Osteoblast (primary cell): ENCODE measurements at regions not wholly inside any gene's neighbourhood (a gene's known extent, or its start where the extent isn't known, plus 50 kb on each side); places are given as distances from the start of the nearest gene placed in this dataset.

Experiments used
- DNase-seq: peaks from one replicate; pipeline ENCODE4 v3.0.0; 2011; ENCODE audit warnings: low spot score, mixed read lengths; ENCODE audit not compliant: insufficient read length; ENCODE audit errors: missing footprints
- H2AFZ ChIP-seq: 2 replicates; pipeline ENCODE4 v1.6.0; 2011; ENCODE audit warnings: mild to moderate bottlenecking, low read length
- H3K27ac ChIP-seq: 2 replicates; pipeline ENCODE4 v1.5.1; 2011; ENCODE audit warnings: mild to moderate bottlenecking, low read depth, low read length, moderate library complexity
- H3K27me3 ChIP-seq: 2 replicates; pipeline ENCODE4 v1.6.0; 2012; ENCODE audit warnings: mild to moderate bottlenecking, control low read depth, inconsistent platforms, low read length, moderate library complexity; ENCODE audit not compliant: insufficient read depth
- H3K36me3 ChIP-seq: 2 replicates; pipeline ENCODE4 v1.5.1; 2011; ENCODE audit warnings: mild to moderate bottlenecking, low read length, control low read depth, moderate library complexity; ENCODE audit not compliant: insufficient read depth
- H3K4me1 ChIP-seq: 2 replicates; pipeline ENCODE4 v1.5.1; 2011; ENCODE audit warnings: mild to moderate bottlenecking, low read length, control low read depth, moderate library complexity; ENCODE audit not compliant: insufficient read depth
- H3K4me2 ChIP-seq: 2 replicates; pipeline ENCODE4 v1.6.0; 2011; ENCODE audit warnings: mild to moderate bottlenecking, low read length; ENCODE audit not compliant: insufficient read depth
- H3K4me3 ChIP-seq: fragments of 200-600 bp; sonication (generic); 3 replicates; pipeline ENCODE4 v1.5.1; 2012; ENCODE audit warnings: mild to moderate bottlenecking, low read length, inconsistent platforms; ENCODE audit not compliant: insufficient read depth
- H3K79me2 ChIP-seq: 2 replicates; pipeline ENCODE4 v1.6.0; 2012; ENCODE audit warnings: mild to moderate bottlenecking, low read length, control low read depth, inconsistent platforms; ENCODE audit not compliant: insufficient read depth
- H3K9me3 ChIP-seq: 2 replicates; pipeline ENCODE4 v1.5.1; 2011; ENCODE audit warnings: low read depth, low read length, control low read depth
- H4K20me1 ChIP-seq: 2 replicates; pipeline ENCODE4 v1.6.0; 2012; ENCODE audit warnings: mild to moderate bottlenecking, low read length, control low read depth; ENCODE audit not compliant: insufficient read depth
- CTCF ChIP-seq: IDR thresholded peaks from 2 replicates; pipeline ENCODE4 v1.5.1; 2011; ENCODE audit warnings: mild to moderate bottlenecking, low read depth, low read length, moderate library complexity; ENCODE audit errors: extremely low read depth

GRCh38 chr6:86251106-86251505 lies 608.4 kb upstream of the SYNCRIP start:
- H3K27me3 ChIP-seq = no peaks in the 10 kb centered on the region
- H3K27ac ChIP-seq = no peak overlapping the region
- no peaks in the 10 kb centered on the region for H3K79me2 ChIP-seq
- no peak for TF ChIP-seq CTCF
- no peak overlapping the region for H2AFZ ChIP-seq
- H3K9me3 ChIP-seq = no peaks in the 10 kb centered on the region
- DNase-seq = no peak
- H3K4me1 ChIP-seq = no peaks in the 10 kb centered on the region
- H3K4me2 ChIP-seq = no peak overlapping the region
- H3K36me3 ChIP-seq = no peaks in the 10 kb centered on the region
- H3K4me3 ChIP-seq = no peak overlapping the region
- no peaks in the 10 kb centered on the region for H4K20me1 ChIP-seq

DNA sequence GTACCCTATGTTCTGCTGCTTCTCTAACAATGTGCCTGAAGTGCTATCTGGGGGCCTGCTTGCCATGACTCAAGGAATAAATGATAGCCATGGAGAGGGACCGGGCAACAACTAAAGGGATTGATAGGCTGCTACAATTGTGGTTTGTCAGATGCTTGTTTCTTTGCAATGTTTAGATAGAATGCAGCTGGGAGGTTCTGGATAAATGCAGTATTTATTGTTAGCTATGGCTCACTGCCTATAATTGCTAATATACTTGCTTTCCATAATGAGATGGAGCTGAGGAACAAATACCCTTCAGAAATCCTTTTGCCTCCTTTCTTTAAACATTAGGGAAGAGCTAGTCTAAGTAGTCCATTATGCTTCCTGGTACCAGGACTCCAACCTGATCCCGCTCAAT lies 575.2 kb upstream of the SYNCRIP start:
- no peak overlapping the region for H2AFZ ChIP-seq
- no peaks in the 10 kb centered on the region for H3K79me2 ChIP-seq
- H3K9me3 ChIP-seq = no peaks in the 10 kb centered on the region
- H4K20me1 ChIP-seq = no peaks in the 10 kb centered on the region
- H3K27ac ChIP-seq = no peak overlapping the region
- no peak for TF ChIP-seq CTCF
- no peak for DNase-seq
- H3K4me3 ChIP-seq = no peak overlapping the region
- H3K36me3 ChIP-seq = no peaks in the 10 kb centered on the region
- H3K27me3 ChIP-seq = no peaks in the 10 kb centered on the region
- H3K4me1 ChIP-seq = no peaks in the 10 kb centered on the region
- no peak overlapping the region for H3K4me2 ChIP-seq

DNA sequence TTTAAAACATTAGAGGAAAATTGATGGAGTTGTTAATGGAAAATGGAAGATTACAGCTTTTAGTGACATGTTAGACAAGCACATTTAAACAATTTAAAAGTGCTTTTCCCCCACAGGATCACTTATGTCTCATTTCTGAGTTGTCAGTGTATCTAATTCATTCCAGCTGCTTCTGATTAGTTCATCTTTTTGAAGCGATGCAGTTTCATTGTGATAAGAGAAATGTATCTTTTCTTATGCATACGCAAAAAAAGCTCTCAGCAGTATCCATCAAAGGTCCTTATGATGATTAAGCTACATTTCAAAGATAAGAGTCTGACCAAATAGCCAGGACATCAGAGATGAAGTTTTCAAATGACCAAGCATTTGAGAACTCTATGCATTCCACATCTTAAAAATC lies 572.6 kb upstream of the SYNCRIP start:
- no peaks in the 10 kb centered on the region for H3K27me3 ChIP-seq
- no peak overlapping the region for H3K4me2 ChIP-seq
- DNase-seq = no peak
- no peak for TF ChIP-seq CTCF
- no peaks in the 10 kb centered on the region for H3K79me2 ChIP-seq
- no peaks in the 10 kb centered on the region for H3K9me3 ChIP-seq
- H3K36me3 ChIP-seq = no peaks in the 10 kb centered on the region
- no peak overlapping the region for H2AFZ ChIP-seq
- no peak overlapping the region for H3K27ac ChIP-seq
- H4K20me1 ChIP-seq = no peaks in the 10 kb centered on the region
- H3K4me1 ChIP-seq = no peaks in the 10 kb centered on the region
- no peak overlapping the region for H3K4me3 ChIP-seq

DNA sequence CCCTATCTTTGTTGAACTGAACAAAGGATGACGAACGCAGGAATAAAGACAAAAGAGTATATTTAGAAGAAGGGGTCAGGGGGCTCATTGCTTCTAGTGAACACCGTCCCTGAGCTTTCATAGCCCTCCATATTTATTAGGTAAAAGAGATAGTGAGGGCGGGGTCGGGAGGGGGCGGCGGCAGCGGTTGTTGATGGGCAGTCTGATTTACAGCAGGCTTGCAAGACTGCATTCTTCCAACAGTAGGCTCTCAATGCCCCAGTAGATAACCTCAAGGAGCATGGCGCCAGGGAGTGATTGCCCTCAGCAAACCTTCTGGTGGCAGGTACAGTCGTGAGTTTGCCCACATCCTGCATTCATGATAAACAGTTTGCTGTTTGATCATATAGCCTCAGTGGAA lies 563.3 kb upstream of the SYNCRIP start:
- Histone ChIP-seq H3K4me2 (no peak overlapping the region), H3K4me3 (no peak overlapping the region), H3K9me3 (no peaks in the 10 kb centered on the region), H3K4me1 (no peaks in the 10 kb centered on the region), H3K36me3 (no peaks in the 10 kb centered on the region), H3K79me2 (no peaks in the 10 kb centered on the region), H2AFZ (no peak overlapping the region), H3K27ac (no peak overlapping the region), H4K20me1 (no peaks in the 10 kb centered on the region), H3K27me3 (no peaks in the 10 kb centered on the region)
- DNase-seq = no peak
- TF ChIP-seq CTCF = no peak
